Lung (tissue), 11 donors: ENCODE measurements at regions not wholly inside any gene's neighbourhood (a gene's known extent, or its start where the extent isn't known, plus 50 kb on each side); places are given as distances from the start of the nearest gene placed in this dataset.

Experiments used
- ATAC-seq: fragments of 200-7000 bp; cut with Tn5 transposase; one replicate; pipeline ENCODE4 v1.9.1; 2020; ENCODE audit warnings: moderate number of reproducible peaks; ENCODE audit not compliant: insufficient read depth, low FRiP score
- DNase-seq, 3 donors: peaks; one replicate each; pipeline ENCODE4 v3.0.0-alpha.2; 2013 to 2017
- H3K27ac ChIP-seq, 2 donors: one replicate each; pipeline ENCODE4 v1.5.1; 2013; ENCODE audit warnings: mild to moderate bottlenecking in 2 of 2, moderate library complexity in 2 of 2, control low read depth in 1 of 2, inconsistent platforms in 1 of 2, low read depth in 1 of 2, low read length in 1 of 2
- H3K27me3 ChIP-seq, 3 donors: one replicate each; pipeline ENCODE4 v1.5.1; 2013; ENCODE audit warnings: low read length in 2 of 3; ENCODE audit not compliant: control insufficient read depth in 3 of 3, insufficient read depth in 3 of 3
- H3K36me3 ChIP-seq, 4 donors: one replicate each; pipeline ENCODE4 v1.5.1; 2013; ENCODE audit warnings: low read length in 4 of 4, mild to moderate bottlenecking in 1 of 4, moderate library complexity in 1 of 4; ENCODE audit not compliant: control insufficient read depth in 4 of 4, insufficient read depth in 4 of 4
- H3K4me1 ChIP-seq, 5 donors: one replicate each; pipeline ENCODE4 v1.5.1; 2013; ENCODE audit warnings: low read length in 5 of 5, mild to moderate bottlenecking in 2 of 5, moderate library complexity in 1 of 5; ENCODE audit not compliant: control insufficient read depth in 5 of 5, insufficient read depth in 5 of 5
- H3K4me3 ChIP-seq: one replicate; pipeline ENCODE4 v1.5.1; 2013; ENCODE audit warnings: mild to moderate bottlenecking, control low read depth, moderate library complexity
- H3K9ac ChIP-seq, 2 donors: one replicate each; pipeline ENCODE4 v1.5.1; 2013; ENCODE audit warnings: low read length in 2 of 2, control low read depth in 1 of 2; ENCODE audit not compliant: insufficient read depth in 1 of 2
- H3K9me3 ChIP-seq, 4 donors: one replicate each; pipeline ENCODE4 v1.5.1; 2013; ENCODE audit warnings: low read length in 3 of 4, mild to moderate bottlenecking in 1 of 4, moderate library complexity in 1 of 4; ENCODE audit not compliant: control insufficient read depth in 4 of 4, insufficient read depth in 3 of 4
- WGBS, 2 donors: extraction: QIAGEN DNeasy Blood & Tissue Kit; methylation state at CpG; one replicate each; pipeline ENCODE4 v1.1.7; 2013; 5-methylcytosine and 5-hydroxymethylcytosine counted together
- TF ChIP-seq, protein P1 (sequence below): IDR thresholded peaks from 2 replicates; pipeline ENCODE4 v1.5.1; 2012; ENCODE audit warnings: mild to moderate bottlenecking; ENCODE audit errors: control extremely low read depth, extremely low read depth
- donor health status: control.
- donor health status: control.
- donor health status: Bipolar disorder and iron deficiency.
- donor health status: healthy.
- donor health status: DM: yes; HTN: yes; CAD: no.

DNA sequence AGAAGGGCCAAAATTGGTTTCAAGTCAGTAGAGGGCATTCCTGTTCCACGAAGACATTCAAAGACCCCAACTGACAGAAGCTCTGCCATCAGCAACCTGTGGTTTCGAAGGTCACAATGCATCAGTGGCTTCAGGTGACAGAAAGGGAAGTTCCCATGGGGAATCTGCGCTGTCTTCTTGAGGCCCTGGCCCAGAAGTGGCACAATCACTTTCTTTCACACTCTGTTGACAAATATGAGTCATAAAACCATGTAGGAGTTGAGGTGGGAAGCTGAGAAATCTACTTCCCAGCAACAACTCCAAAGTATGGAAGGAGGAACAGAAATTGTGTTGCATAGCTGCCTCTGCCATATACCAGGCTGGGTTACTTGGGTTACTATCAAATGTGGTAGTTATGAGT, 621.1 kb upstream of the FANCL start:
- Histone ChIP-seq H3K9me3 (peaks cover 0 to 6% (median 1%) of the 10 kb centered on the region in 4 donors), H3K27ac (no peak overlapping the region), H3K27me3 (no peaks in the 10 kb centered on the region), H3K4me1 (no peaks in the 10 kb centered on the region), H3K9ac (no peak overlapping the region), H3K4me3 (no peak overlapping the region), H3K36me3 (no peaks in the 10 kb centered on the region)
- no peak for DNase-seq
- WGBS, 2 donors, result 75 to 79% methylated on average over 3 of the region's 3 CpGs
- TF ChIP-seq, protein P1, sequence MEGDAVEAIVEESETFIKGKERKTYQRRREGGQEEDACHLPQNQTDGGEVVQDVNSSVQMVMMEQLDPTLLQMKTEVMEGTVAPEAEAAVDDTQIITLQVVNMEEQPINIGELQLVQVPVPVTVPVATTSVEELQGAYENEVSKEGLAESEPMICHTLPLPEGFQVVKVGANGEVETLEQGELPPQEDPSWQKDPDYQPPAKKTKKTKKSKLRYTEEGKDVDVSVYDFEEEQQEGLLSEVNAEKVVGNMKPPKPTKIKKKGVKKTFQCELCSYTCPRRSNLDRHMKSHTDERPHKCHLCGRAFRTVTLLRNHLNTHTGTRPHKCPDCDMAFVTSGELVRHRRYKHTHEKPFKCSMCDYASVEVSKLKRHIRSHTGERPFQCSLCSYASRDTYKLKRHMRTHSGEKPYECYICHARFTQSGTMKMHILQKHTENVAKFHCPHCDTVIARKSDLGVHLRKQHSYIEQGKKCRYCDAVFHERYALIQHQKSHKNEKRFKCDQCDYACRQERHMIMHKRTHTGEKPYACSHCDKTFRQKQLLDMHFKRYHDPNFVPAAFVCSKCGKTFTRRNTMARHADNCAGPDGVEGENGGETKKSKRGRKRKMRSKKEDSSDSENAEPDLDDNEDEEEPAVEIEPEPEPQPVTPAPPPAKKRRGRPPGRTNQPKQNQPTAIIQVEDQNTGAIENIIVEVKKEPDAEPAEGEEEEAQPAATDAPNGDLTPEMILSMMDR, result no peak
- no peak for ATAC-seq

DNA sequence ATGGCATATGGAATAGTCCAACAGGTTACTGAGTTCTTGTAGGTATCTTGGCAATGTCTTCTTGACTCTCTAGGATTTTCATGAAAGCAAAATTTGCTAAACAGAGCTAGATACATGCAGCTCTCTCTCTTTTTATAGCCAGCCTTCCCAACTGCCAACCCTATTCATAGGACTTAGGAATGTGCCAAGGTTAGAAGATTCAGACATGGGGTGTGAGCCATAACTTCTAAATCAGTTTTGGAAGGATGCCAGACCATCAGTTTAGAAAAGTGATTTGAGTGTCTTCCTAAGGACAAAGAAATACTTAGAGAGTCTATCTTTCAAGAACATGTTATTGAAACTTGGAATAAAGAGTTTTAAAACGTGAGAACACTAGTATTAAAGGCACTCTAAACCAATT, 619.5 kb upstream of the FANCL start:
- Histone ChIP-seq H3K4me3 (no peak overlapping the region), H3K27me3 (no peaks in the 10 kb centered on the region), H3K36me3 (no peaks in the 10 kb centered on the region), H3K27ac (no peak overlapping the region), H3K9ac (no peak overlapping the region), H3K9me3 (peaks cover 0 to 6% (median 1%) of the 10 kb centered on the region in 4 donors), H3K4me1 (no peaks in the 10 kb centered on the region)
- DNase-seq (no peak), ATAC-seq (no peak)
- TF ChIP-seq, protein P1, result no peak
- WGBS, 2 donors, result 36 to 68% methylated on average over 1 of the region's 1 CpG

DNA sequence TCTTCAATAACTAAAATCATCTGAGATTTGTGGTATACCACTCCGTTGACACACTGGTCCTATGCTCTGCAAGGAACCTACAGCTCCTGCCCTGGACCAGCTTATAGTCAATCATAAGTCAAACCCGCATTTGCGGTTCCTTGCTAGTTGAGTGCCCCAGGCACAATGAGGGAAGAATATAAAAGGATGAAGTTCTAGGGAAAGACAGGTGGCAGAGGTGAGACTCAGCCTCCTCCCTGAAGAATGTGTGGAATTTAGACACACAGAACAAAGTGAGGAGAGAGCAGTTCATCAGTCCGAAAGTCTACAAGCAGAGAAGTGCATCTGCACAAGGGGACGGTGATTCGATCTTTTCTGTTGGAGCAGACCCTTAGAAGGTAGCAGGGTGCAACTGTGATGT, 615.0 kb upstream of the FANCL start:
- no peaks in the 10 kb centered on the region for H3K27me3 ChIP-seq
- H3K4me1 ChIP-seq, result no peaks in the 10 kb centered on the region
- H3K27ac ChIP-seq, result no peak overlapping the region
- H3K9ac ChIP-seq, result no peak overlapping the region
- TF ChIP-seq, protein P1, result no peak
- H3K9me3 ChIP-seq, result peaks cover 0 to 6% (median 0%) of the 10 kb centered on the region in 4 donors
- 78 to 95% methylated on average over 6 of the region's 6 CpGs for WGBS, 2 donors
- DNase-seq, result no peak
- H3K36me3 ChIP-seq, result no peaks in the 10 kb centered on the region
- no peak for ATAC-seq
- no peak overlapping the region for H3K4me3 ChIP-seq

DNA sequence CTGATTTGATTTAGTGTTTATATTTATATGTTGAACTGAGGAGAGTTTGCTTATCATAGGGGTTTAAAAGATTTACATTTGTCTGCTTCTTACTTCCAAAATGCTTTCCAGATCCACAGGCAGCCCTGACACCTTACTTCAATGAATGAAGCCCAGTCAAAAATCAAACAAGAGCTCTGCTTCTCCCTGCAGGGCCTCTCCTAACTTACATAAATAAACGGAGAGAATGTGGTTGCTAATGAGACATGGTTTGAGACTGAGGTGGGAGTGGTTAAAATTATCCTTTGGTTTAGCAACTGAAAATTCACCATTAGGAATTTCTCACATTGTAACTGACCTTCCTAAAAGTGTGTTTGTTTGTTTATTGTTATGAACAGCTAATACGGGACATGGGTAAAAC, 612.3 kb upstream of the FANCL start:
- 64 to 82% methylated on average over 2 of the region's 2 CpGs for WGBS, 2 donors
- DNase-seq (no peak), ATAC-seq (no peak)
- no peak overlapping the region for H3K4me3 ChIP-seq
- TF ChIP-seq, protein P1, result no peak
- no peaks in the 10 kb centered on the region for H3K27me3 ChIP-seq
- peaks cover 0 to 3% (median 0%) of the 10 kb centered on the region in 4 donors for H3K9me3 ChIP-seq
- H3K4me1 ChIP-seq, result no peaks in the 10 kb centered on the region
- no peak overlapping the region for H3K27ac ChIP-seq
- no peaks in the 10 kb centered on the region for H3K36me3 ChIP-seq
- no peak overlapping the region for H3K9ac ChIP-seq
